ENCODE measurements at regions not wholly inside any gene's neighbourhood (a gene's known extent, or its start where the extent isn't known, plus 50 kb on each side); places are given as distances from the start of the nearest gene placed in this dataset.
A peak's percentile ranks its signal among the peaks of the same experiment; 100 is the strongest.

GRCh38 chr1:30472526-30472925 lies 250.9 kb downstream of the MATN1 start:
- DNase-seq (ENCODE audit: low read depth, low spot score) (no peak), ATAC-seq (no peak)
- ChIA-PET POLR2A (no interaction called here), RAD21 (ENCODE audit: low non-redundant PET in 1 of 2, low total read pairs in 2 of 2, uncharacterized antibody in 2 of 2, unreplicated experiment in 2 of 2) (no interaction called here), CTCF (no interaction called here)
- Histone ChIP-seq H3K4me1 (ENCODE audit: control insufficient read depth in 1 of 2, insufficient read depth in 2 of 2, low read length in 2 of 2) (no peaks in the 10 kb centered on the region), H3K9ac (ENCODE audit: low read length) (no peak overlapping the region), H3K4me3 (replicated peaks in 1 of 2; ENCODE audit: low read depth in 1 of 2, low read length in 2 of 2) (no peak overlapping the region), H3K9me2 (ENCODE audit: insufficient read depth) (no peaks in the 10 kb centered on the region), H4K20me1 (ENCODE audit: insufficient read depth) (no peaks in the 10 kb centered on the region), H3K27ac (ENCODE audit: low read depth, low read length) (no peak overlapping the region), H3K27me3 (ENCODE audit: insufficient read depth, low read length) (peaks cover 16% of the 10 kb centered on the region), H2AFZ (ENCODE audit: low read depth, low read length, poor library complexity, severe bottlenecking) (no peak overlapping the region), H3K9me3 (ENCODE audit: control insufficient read depth in 1 of 2, insufficient read depth in 1 of 2, low read depth in 1 of 2, low read length in 2 of 2) (no peaks in the 10 kb centered on the region), H3K36me3 (ENCODE audit: control insufficient read depth in 1 of 2, insufficient read depth in 2 of 2, low read length in 2 of 2) (no peaks in the 10 kb centered on the region), H3K79me2 (ENCODE audit: insufficient read depth, low read length) (no peaks in the 10 kb centered on the region), H3K4me2 (ENCODE audit: low read length) (no peak overlapping the region)
- no peak for TF ChIP-seq EZH2phosphoT487 (IDR thresholded peaks at IDR 0.05; ENCODE audit: borderline replicate concordance)
- TF ChIP-seq RAD21 (IDR thresholded peaks at IDR 0.05; ENCODE audit: low read depth): peak; percentile 7; the same call in 1 of the 2 replicates
- BruUV-seq (replicated peaks): no TSS peak
- intact Hi-C loops (cut with micrococcal nuclease): no loop called here

- DNase-seq (ENCODE audit: low read depth, low spot score) (no peak), ATAC-seq (no peak)
- TF ChIP-seq ZBTB33 (IDR thresholded peaks at IDR 0.05; ENCODE audit: extremely low read depth, insufficient replicate concordance, low read length) (no peak), EZH2phosphoT487 (IDR thresholded peaks at IDR 0.05; ENCODE audit: borderline replicate concordance) (no peak), ATF3 (IDR thresholded peaks at IDR 0.05) (no peak), YY1 (IDR thresholded peaks at IDR 0.05; ENCODE audit: extremely low read depth, insufficient replicate concordance, low read depth, low read length) (no peak), SIN3A (IDR thresholded peaks at IDR 0.05; ENCODE audit: low read depth) (no peak), RAD21 (IDR thresholded peaks at IDR 0.05; ENCODE audit: low read depth) (no peak), ELF1 (IDR thresholded peaks at IDR 0.05; ENCODE audit: borderline replicate concordance, low read depth) (no peak), CEBPB (IDR thresholded peaks at IDR 0.05; ENCODE audit: low read depth) (no peak), EZH2 (IDR thresholded peaks at IDR 0.05) (no peak), ZNF274 (IDR thresholded peaks at IDR 0.05; ENCODE audit: low read depth, low read length) (no peak), ZFX (IDR thresholded peaks at IDR 0.05) (no peak), SRF (IDR thresholded peaks at IDR 0.05; ENCODE audit: low read depth) (no peak), FOSL1 (IDR thresholded peaks at IDR 0.05; ENCODE audit: low read depth) (no peak)
- no peaks in the 10 kb centered on the region for H3K79me2 ChIP-seq (ENCODE audit: insufficient read depth, low read length)
- no peaks in the 10 kb centered on the region for H3K9me2 ChIP-seq (ENCODE audit: insufficient read depth)
- H3K9me3 ChIP-seq (ENCODE audit: control insufficient read depth in 1 of 2, insufficient read depth in 1 of 2, low read depth in 1 of 2, low read length in 2 of 2): no peaks in the 10 kb centered on the region
- BruUV-seq (replicated peaks): no TSS peak
- no peaks in the 10 kb centered on the region for H3K4me1 ChIP-seq (ENCODE audit: control insufficient read depth in 1 of 2, insufficient read depth in 2 of 2, low read length in 2 of 2)
- no peaks in the 10 kb centered on the region for H4K20me1 ChIP-seq (ENCODE audit: insufficient read depth)
- ChIA-PET RAD21 (ENCODE audit: low non-redundant PET in 1 of 2, low total read pairs in 2 of 2, uncharacterized antibody in 2 of 2, unreplicated experiment in 2 of 2) (no interaction called here), CTCF (no interaction called here), POLR2A (no interaction called here)
- peaks cover 16% of the 10 kb centered on the region for H3K27me3 ChIP-seq (ENCODE audit: insufficient read depth, low read length)
- H3K9ac ChIP-seq (ENCODE audit: low read length): no peak overlapping the region
- H3K27ac ChIP-seq (ENCODE audit: low read depth, low read length): no peak overlapping the region
- no peak overlapping the region for H3K4me2 ChIP-seq (ENCODE audit: low read length)
- H3K4me3 ChIP-seq (replicated peaks in 1 of 2; ENCODE audit: low read depth in 1 of 2, low read length in 2 of 2): no peak overlapping the region
- no peak overlapping the region for H2AFZ ChIP-seq (ENCODE audit: low read depth, low read length, poor library complexity, severe bottlenecking)
- H3K36me3 ChIP-seq (ENCODE audit: control insufficient read depth in 1 of 2, insufficient read depth in 2 of 2, low read length in 2 of 2): no peaks in the 10 kb centered on the region
- intact Hi-C loops (cut with micrococcal nuclease): no loop called here
Observed at GRCh38 chr1:30472009-30472408, 251.4 kb downstream of the MATN1 start.

Measured in HCT116 (cell line).